ENCODE measurements at regions not wholly inside any gene's neighbourhood (a gene's known extent, or its start where the extent isn't known, plus 50 kb on each side); places are given as distances from the start of the nearest gene placed in this dataset.

DNA sequence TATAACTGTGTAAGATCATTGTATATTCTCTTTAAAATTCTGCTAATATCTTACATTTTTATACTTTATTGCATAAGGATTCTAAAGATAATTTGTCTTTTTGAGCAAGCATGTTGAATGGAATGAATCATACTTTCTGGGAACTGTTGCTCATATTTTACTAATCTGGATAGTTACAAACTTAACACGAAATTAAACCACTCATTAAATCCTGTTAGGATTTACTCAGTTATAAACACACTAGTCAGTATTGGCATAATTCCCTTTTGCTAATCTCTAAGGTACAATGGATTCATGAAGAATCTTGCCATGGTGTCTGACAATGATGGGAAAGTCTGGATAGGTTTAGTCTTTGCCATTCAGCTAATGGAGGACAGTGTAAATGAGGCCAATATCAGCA lies 338.1 kb upstream of the SMC2 start:
- TF ChIP-seq, protein P1, sequence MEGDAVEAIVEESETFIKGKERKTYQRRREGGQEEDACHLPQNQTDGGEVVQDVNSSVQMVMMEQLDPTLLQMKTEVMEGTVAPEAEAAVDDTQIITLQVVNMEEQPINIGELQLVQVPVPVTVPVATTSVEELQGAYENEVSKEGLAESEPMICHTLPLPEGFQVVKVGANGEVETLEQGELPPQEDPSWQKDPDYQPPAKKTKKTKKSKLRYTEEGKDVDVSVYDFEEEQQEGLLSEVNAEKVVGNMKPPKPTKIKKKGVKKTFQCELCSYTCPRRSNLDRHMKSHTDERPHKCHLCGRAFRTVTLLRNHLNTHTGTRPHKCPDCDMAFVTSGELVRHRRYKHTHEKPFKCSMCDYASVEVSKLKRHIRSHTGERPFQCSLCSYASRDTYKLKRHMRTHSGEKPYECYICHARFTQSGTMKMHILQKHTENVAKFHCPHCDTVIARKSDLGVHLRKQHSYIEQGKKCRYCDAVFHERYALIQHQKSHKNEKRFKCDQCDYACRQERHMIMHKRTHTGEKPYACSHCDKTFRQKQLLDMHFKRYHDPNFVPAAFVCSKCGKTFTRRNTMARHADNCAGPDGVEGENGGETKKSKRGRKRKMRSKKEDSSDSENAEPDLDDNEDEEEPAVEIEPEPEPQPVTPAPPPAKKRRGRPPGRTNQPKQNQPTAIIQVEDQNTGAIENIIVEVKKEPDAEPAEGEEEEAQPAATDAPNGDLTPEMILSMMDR (conservative IDR thresholded peaks at IDR 0.05; ENCODE audit: low read depth in 2 of 2): no peak
- TF ChIP-seq JUNB (IDR thresholded peaks at IDR 0.05; ENCODE audit: unreplicated experiment) (no peak), EZH2 (IDR thresholded peaks at IDR 0.05; ENCODE audit: low read depth, unreplicated experiment) (no peak), POLR2AphosphoS5 (IDR thresholded peaks at IDR 0.05; ENCODE audit: low read depth) (no peak), NANOG (IDR thresholded peaks at IDR 0.05; ENCODE audit: borderline replicate concordance) (no peak), EZH2phosphoT487 (IDR thresholded peaks at IDR 0.05; ENCODE audit: unreplicated experiment) (no peak), CREB1 (CRISPR knock-in tag; IDR thresholded peaks at IDR 0.05; ENCODE audit: low read depth) (no peak), STAT1 (IDR thresholded peaks at IDR 0.05; ENCODE audit: unreplicated experiment) (no peak), ZNF331 (CRISPR knock-in tag; IDR thresholded peaks at IDR 0.05; ENCODE audit: low read depth) (no peak), ZNF114 (CRISPR knock-in tag; IDR thresholded peaks at IDR 0.05) (no peak)
- TF ChIP-seq, protein P2, sequence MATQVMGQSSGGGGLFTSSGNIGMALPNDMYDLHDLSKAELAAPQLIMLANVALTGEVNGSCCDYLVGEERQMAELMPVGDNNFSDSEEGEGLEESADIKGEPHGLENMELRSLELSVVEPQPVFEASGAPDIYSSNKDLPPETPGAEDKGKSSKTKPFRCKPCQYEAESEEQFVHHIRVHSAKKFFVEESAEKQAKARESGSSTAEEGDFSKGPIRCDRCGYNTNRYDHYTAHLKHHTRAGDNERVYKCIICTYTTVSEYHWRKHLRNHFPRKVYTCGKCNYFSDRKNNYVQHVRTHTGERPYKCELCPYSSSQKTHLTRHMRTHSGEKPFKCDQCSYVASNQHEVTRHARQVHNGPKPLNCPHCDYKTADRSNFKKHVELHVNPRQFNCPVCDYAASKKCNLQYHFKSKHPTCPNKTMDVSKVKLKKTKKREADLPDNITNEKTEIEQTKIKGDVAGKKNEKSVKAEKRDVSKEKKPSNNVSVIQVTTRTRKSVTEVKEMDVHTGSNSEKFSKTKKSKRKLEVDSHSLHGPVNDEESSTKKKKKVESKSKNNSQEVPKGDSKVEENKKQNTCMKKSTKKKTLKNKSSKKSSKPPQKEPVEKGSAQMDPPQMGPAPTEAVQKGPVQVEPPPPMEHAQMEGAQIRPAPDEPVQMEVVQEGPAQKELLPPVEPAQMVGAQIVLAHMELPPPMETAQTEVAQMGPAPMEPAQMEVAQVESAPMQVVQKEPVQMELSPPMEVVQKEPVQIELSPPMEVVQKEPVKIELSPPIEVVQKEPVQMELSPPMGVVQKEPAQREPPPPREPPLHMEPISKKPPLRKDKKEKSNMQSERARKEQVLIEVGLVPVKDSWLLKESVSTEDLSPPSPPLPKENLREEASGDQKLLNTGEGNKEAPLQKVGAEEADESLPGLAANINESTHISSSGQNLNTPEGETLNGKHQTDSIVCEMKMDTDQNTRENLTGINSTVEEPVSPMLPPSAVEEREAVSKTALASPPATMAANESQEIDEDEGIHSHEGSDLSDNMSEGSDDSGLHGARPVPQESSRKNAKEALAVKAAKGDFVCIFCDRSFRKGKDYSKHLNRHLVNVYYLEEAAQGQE (IDR thresholded peaks at IDR 0.05; ENCODE audit: unreplicated experiment): no peak
- TF ChIP-seq, protein P3, sequence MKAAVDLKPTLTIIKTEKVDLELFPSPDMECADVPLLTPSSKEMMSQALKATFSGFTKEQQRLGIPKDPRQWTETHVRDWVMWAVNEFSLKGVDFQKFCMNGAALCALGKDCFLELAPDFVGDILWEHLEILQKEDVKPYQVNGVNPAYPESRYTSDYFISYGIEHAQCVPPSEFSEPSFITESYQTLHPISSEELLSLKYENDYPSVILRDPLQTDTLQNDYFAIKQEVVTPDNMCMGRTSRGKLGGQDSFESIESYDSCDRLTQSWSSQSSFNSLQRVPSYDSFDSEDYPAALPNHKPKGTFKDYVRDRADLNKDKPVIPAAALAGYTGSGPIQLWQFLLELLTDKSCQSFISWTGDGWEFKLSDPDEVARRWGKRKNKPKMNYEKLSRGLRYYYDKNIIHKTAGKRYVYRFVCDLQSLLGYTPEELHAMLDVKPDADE (IDR thresholded peaks at IDR 0.05): no peak
